SK-N-MC (cell line): ENCODE measurements at regions not wholly inside any gene's neighbourhood (a gene's known extent, or its start where the extent isn't known, plus 50 kb on each side); places are given as distances from the start of the nearest gene placed in this dataset.

Source experiments
- EZH2 ChIP-seq: fragments of 200-600 bp; sonication (generic); IDR thresholded peaks from one replicate; pipeline ENCODE4 v1.6.1; 2017; ENCODE audit warnings: antibody characterized with exemption
- POLR2AphosphoS5 ChIP-seq: IDR thresholded peaks from 2 replicates; pipeline ENCODE4 v1.6.1; 2012; ENCODE audit warnings: mild to moderate bottlenecking, low read depth, low read length, borderline replicate concordance

- TF ChIP-seq EZH2 (no peak), POLR2AphosphoS5 (no peak)
Measured at GRCh38 chr14:61941421-61942150, 179.4 kb downstream of the SNAPC1 start.
